ENCODE measurements at regions not wholly inside any gene's neighbourhood (a gene's known extent, or its start where the extent isn't known, plus 50 kb on each side); places are given as distances from the start of the nearest gene placed in this dataset.

GRCh38 chr1:100626397-100626796 lies 88.5 kb downstream of the GPR88 start:
- H2BK20ac ChIP-seq (ENCODE audit: low read depth, low read length, poor library complexity, severe bottlenecking) = no peak overlapping the region
- H3K27ac ChIP-seq (ENCODE audit: insufficient read length, low read depth, low read length) = no peak overlapping the region
- no peak overlapping the region for H3K18ac ChIP-seq (ENCODE audit: insufficient read length, low read depth, low read length)
- H3K9me3 Mint-ChIP-seq = peaks cover 0 to 2% of the 10 kb centered on the region in 2 experiments; a peak in 2 of 5 replicates
- no CpG with 5 or more reads among the region's 3 CpGs for WGBS (ENCODE audit: extremely low coverage, insufficient read length, low lambda C conversion rate)
- H2BK120ac ChIP-seq (ENCODE audit: low read depth, low read length, poor library complexity, severe bottlenecking) = no peak overlapping the region
- H3K9ac ChIP-seq (ENCODE audit: extremely low read depth, insufficient read length, low read length) = no peak overlapping the region
- no peak overlapping the region for H2BK15ac ChIP-seq (ENCODE audit: low read depth, low read length)
- no peak overlapping the region for H2BK5ac ChIP-seq (ENCODE audit: insufficient read length, low read length)
- peaks cover 5 to 7% of the 10 kb centered on the region in 2 experiments for H3K4me1 Mint-ChIP-seq
- TF ChIP-seq, protein P1, sequence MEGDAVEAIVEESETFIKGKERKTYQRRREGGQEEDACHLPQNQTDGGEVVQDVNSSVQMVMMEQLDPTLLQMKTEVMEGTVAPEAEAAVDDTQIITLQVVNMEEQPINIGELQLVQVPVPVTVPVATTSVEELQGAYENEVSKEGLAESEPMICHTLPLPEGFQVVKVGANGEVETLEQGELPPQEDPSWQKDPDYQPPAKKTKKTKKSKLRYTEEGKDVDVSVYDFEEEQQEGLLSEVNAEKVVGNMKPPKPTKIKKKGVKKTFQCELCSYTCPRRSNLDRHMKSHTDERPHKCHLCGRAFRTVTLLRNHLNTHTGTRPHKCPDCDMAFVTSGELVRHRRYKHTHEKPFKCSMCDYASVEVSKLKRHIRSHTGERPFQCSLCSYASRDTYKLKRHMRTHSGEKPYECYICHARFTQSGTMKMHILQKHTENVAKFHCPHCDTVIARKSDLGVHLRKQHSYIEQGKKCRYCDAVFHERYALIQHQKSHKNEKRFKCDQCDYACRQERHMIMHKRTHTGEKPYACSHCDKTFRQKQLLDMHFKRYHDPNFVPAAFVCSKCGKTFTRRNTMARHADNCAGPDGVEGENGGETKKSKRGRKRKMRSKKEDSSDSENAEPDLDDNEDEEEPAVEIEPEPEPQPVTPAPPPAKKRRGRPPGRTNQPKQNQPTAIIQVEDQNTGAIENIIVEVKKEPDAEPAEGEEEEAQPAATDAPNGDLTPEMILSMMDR (conservative IDR thresholded peaks at IDR 0.05) = no peak
- H3K14ac ChIP-seq (ENCODE audit: insufficient read depth, low read length) = no peak overlapping the region
- H2BK12ac ChIP-seq (ENCODE audit: insufficient read length, low read depth, low read length) = no peak overlapping the region
- H2AK5ac ChIP-seq (ENCODE audit: insufficient read length, low read length) = no peak overlapping the region
- H3K79me2 ChIP-seq (ENCODE audit: insufficient read depth, low read length) = no peaks in the 10 kb centered on the region
- H4K8ac ChIP-seq (replicated peaks; ENCODE audit: insufficient read length, low read depth, low read length) = no peak overlapping the region
- H3K36me3 Mint-ChIP-seq (ENCODE audit: insufficient read depth in 1 of 3, low read depth in 3 of 3) = no peaks in the 10 kb centered on the region
- no peak overlapping the region for H4K91ac ChIP-seq (ENCODE audit: insufficient read length, low read depth, low read length)
- no peaks in the 10 kb centered on the region for H3K79me1 ChIP-seq (ENCODE audit: insufficient read depth, low read depth, low read length, poor library complexity, severe bottlenecking)
- no peaks in the 10 kb centered on the region for H3K9me3 ChIP-seq (ENCODE audit: control insufficient read depth, low read depth, low read length)
- no peak overlapping the region for H2AFZ ChIP-seq (ENCODE audit: low read length)
- H3K23ac ChIP-seq (ENCODE audit: insufficient read length, low read depth, low read length) = no peak overlapping the region
- no peak overlapping the region for H3K56ac ChIP-seq (ENCODE audit: insufficient read length, low read depth, low read length)
- H3K27ac Mint-ChIP-seq = no peak overlapping the region
- H3K27me3 ChIP-seq (ENCODE audit: insufficient read depth, low read length) = no peaks in the 10 kb centered on the region
- H3K23me2 ChIP-seq (ENCODE audit: insufficient read length, low read depth, low read length, poor library complexity, severe bottlenecking) = no peaks in the 10 kb centered on the region
- no peak overlapping the region for H3K4me3 Mint-ChIP-seq
- H4K20me1 ChIP-seq (ENCODE audit: control insufficient read depth, insufficient read depth, insufficient read length) = no peaks in the 10 kb centered on the region
- H4K5ac ChIP-seq (ENCODE audit: insufficient read length, low read depth, low read length) = no peak overlapping the region
- no peak overlapping the region for H3K4me2 ChIP-seq (ENCODE audit: insufficient read depth, insufficient read length, low read length)
- H3K4me1 ChIP-seq (ENCODE audit: insufficient read depth, low read length) = 0 out of 2 replicates have a peak, but pooled peaks cover 3% of the 10 kb centered on the region
- H3K4ac ChIP-seq (ENCODE audit: low read depth, low read length) = no peak overlapping the region
- H3T11ph ChIP-seq (ENCODE audit: low read length) = no peak overlapping the region
- DNase-seq = no peak
- H3K27me3 Mint-ChIP-seq (ENCODE audit: low read depth) = no peaks in the 10 kb centered on the region; the same call in 1 of the 2 replicates

Measured in H9 (cell line).